OCI-LY3 (cell line): ENCODE measurements at regions not wholly inside any gene's neighbourhood (a gene's known extent, or its start where the extent isn't known, plus 50 kb on each side); places are given as distances from the start of the nearest gene placed in this dataset.

ENCODE experiments used
- CTCF ChIP-seq: fragments of 200-600, 300-600 bp; sonication (generic); IDR thresholded peaks from 2 replicates; pipeline ENCODE4 v1.5.1; 2014; ENCODE audit warnings: antibody characterized with exemption, low read length, low read depth
- EZH2phosphoT487 ChIP-seq: fragments of 200-600 bp; shearing (Covaris generic); IDR thresholded peaks from 2 replicates; pipeline ENCODE4 v1.6.1; 2018; ENCODE audit warnings: antibody characterized with exemption, mixed run types, low read depth

DNA sequence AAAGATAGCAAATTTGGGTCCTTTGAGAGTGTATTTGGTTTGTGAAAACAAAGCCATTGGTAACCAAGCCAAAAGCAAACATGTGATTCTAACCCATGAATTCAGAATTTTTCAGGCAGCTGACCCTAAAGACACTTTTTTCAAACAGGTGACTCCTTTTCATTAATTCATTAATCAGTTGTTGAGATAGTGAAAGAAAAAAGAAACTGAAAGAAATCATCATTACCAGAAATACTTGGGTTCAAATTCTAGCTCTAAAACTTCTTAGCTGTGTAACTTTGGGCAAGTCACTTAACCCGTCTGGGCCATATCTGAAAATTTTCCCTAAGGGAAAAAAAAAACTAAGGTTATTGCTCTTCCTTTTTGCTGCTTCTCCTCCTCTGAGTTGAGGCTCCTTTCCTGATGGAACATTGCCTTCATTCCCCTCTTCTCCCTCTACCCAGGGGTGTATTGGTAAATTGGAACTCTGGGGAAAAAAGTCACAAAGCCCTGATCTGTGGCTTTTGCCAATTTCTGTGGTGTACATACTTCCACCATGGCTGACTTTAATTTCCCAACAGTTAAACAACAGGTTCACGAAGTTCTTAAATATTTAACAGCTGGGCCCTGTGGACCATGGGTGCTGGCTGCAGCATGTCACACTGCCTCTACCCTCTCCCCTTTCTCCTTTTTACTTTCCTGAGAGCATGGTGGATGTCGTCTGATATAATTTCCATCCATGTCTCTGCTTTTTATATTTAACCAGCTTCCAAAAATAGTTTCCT lies 120.3 kb downstream of the ASB7 start:
- TF ChIP-seq CTCF (no peak), EZH2phosphoT487 (no peak)
